Activated CD4-positive, alpha-beta memory T cell treated with anti-CD3 and anti-CD28 coated beads, Interleukin-2, amount 10 ng/mL, durations not matched to agents 7 days and 5 days (primary cell): ENCODE measurements at regions not wholly inside any gene's neighbourhood (a gene's known extent, or its start where the extent isn't known, plus 50 kb on each side); places are given as distances from the start of the nearest gene placed in this dataset.

Experiments
- CTCF ChIA-PET: fragments of 350-600 bp; sonication (Branson Sonifier 250); formaldehyde crosslinking; loops from one replicate; lab custom pipeline; 2021; ENCODE audit warnings: antibody characterized with exemption, inconsistent platforms; lab: Charles Lee
- POLR2A ChIA-PET: fragments of 350-600 bp; sonication (Branson Sonifier 250); formaldehyde crosslinking; loops from one replicate; lab custom pipeline; 2021; ENCODE audit warnings: antibody characterized with exemption; lab: Charles Lee
- DNase-seq: peaks from one replicate; pipeline ENCODE4 v3.0.0-alpha.2; 2020
- H3K27ac Mint-ChIP-seq: one replicate; pipeline ENCODE4 v1.8.0; 2021; ENCODE audit warnings: mild to moderate bottlenecking, mixed read lengths
- H3K27me3 Mint-ChIP-seq: one replicate; pipeline ENCODE4 v1.8.0; 2021; ENCODE audit warnings: mixed read lengths
- H3K36me3 Mint-ChIP-seq: one replicate; pipeline ENCODE4 v1.8.0; 2021; ENCODE audit warnings: low read depth, mixed read lengths
- H3K4me1 Mint-ChIP-seq: one replicate; pipeline ENCODE4 v1.8.0; 2021; ENCODE audit warnings: mixed read lengths
- H3K4me3 Mint-ChIP-seq: one replicate; pipeline ENCODE4 v1.8.0; 2021; ENCODE audit warnings: mild to moderate bottlenecking, mixed read lengths
- H3K9me3 Mint-ChIP-seq: one replicate; pipeline ENCODE4 v1.8.0; 2021; ENCODE audit warnings: mixed read lengths

DNA sequence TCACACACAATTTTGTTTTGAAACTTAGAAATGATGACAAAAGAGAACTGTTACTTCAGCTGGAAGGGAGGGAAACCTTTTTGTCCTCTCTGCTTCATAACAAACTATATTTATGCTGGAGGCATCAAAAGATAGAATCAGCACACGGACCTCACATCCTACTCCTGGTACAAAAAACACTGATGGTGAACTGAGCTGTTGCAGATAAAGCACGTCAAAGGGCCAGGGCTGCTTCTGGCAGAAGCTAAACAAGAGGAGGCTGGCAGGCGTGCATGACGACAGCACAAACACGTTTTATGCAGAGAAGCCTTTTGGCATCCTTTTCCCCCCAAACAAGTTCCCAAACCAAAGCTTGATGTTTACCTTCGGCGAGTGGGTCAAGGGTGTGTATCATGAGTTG lies 169.6 kb downstream of the SLC24A2 start:
- CTCF ChIA-PET, result no interaction called here
- Mint-ChIP-seq H3K36me3 (no peaks in the 10 kb centered on the region), H3K27me3 (peaks cover 20% of the 10 kb centered on the region), H3K4me1 (no peaks in the 10 kb centered on the region), H3K27ac (no peak overlapping the region), H3K4me3 (no peak overlapping the region), H3K9me3 (no peaks in the 10 kb centered on the region)
- no peak for DNase-seq
- POLR2A ChIA-PET, result no interaction called here

DNA sequence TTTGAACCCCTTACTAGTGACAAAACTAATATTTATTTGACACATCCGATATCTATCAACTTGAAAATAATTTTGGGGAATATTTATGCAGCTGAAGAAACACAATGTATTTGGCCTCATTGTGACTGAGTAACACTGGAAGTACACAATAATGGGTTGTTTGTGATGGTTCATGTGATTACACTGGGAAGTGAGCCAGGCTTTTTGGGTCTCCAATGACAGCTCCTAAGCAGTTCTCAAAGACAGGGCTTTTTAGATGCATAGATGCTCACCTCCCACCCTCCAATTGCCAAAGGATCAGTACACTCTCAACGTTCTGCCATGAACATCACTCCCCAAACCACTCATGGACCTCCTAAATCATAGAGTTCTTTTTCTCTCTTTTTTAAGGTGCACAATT lies 170.0 kb downstream of the SLC24A2 start:
- ChIA-PET CTCF (no interaction called here), POLR2A (no interaction called here)
- H3K4me1 Mint-ChIP-seq, result no peaks in the 10 kb centered on the region
- no peak overlapping the region for H3K27ac Mint-ChIP-seq
- H3K9me3 Mint-ChIP-seq, result no peaks in the 10 kb centered on the region
- H3K27me3 Mint-ChIP-seq, result peaks cover 20% of the 10 kb centered on the region
- no peak for DNase-seq
- H3K36me3 Mint-ChIP-seq, result no peaks in the 10 kb centered on the region
- no peak overlapping the region for H3K4me3 Mint-ChIP-seq

- ChIA-PET CTCF (no interaction called here), POLR2A (no interaction called here)
- Mint-ChIP-seq H3K4me1 (no peaks in the 10 kb centered on the region), H3K9me3 (no peaks in the 10 kb centered on the region), H3K27ac (no peak overlapping the region), H3K27me3 (peaks cover 22% of the 10 kb centered on the region), H3K36me3 (no peaks in the 10 kb centered on the region), H3K4me3 (no peak overlapping the region)
- no peak for DNase-seq
Measured at GRCh38 chr9:19615036-19615624, 173.7 kb downstream of the SLC24A2 start.

DNA sequence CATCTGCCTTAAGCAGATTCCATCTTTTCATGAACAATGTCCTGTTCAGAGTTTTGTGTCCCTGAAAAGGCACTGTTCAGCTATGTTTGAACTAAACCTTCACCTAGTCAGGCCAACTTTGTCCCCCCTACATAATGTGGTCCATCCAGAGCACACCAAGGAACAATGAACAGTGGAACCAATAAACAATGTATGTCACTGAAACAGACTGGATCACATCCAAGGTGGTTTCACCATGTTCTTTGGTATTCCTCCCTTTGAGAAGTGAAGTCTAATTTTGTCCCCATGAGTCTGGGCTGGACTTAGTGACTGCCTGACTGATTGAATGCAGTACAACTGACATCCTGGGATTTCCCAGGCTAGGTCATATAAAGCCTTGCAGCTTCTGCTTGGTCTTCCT lies 174.5 kb downstream of the SLC24A2 start:
- peaks cover 16% of the 10 kb centered on the region for H3K27me3 Mint-ChIP-seq
- DNase-seq, result no peak
- no peaks in the 10 kb centered on the region for H3K36me3 Mint-ChIP-seq
- no peak overlapping the region for H3K4me3 Mint-ChIP-seq
- POLR2A ChIA-PET, result no interaction called here
- CTCF ChIA-PET, result no interaction called here
- no peaks in the 10 kb centered on the region for H3K9me3 Mint-ChIP-seq
- no peak overlapping the region for H3K27ac Mint-ChIP-seq
- H3K4me1 Mint-ChIP-seq, result no peaks in the 10 kb centered on the region

GRCh38 chr9:19600538-19600937 lies 188.3 kb downstream of the SLC24A2 start:
- no peaks in the 10 kb centered on the region for H3K9me3 Mint-ChIP-seq
- no peaks in the 10 kb centered on the region for H3K36me3 Mint-ChIP-seq
- no peak overlapping the region for H3K27ac Mint-ChIP-seq
- no peak for DNase-seq
- CTCF ChIA-PET, result no interaction called here
- no peaks in the 10 kb centered on the region for H3K4me1 Mint-ChIP-seq
- peaks cover 7% of the 10 kb centered on the region for H3K27me3 Mint-ChIP-seq
- POLR2A ChIA-PET, result no interaction called here
- H3K4me3 Mint-ChIP-seq, result no peak overlapping the region

- Mint-ChIP-seq H3K4me1 (no peaks in the 10 kb centered on the region), H3K27me3 (peaks cover 14% of the 10 kb centered on the region), H3K9me3 (no peaks in the 10 kb centered on the region), H3K36me3 (no peaks in the 10 kb centered on the region), H3K4me3 (no peak overlapping the region), H3K27ac (no peak overlapping the region)
- DNase-seq, result no peak
- POLR2A ChIA-PET, result no interaction called here
- CTCF ChIA-PET, result no interaction called here
Measured at GRCh38 chr9:19598722-19599121, 189.9 kb downstream of the ACER2 start.

DNA sequence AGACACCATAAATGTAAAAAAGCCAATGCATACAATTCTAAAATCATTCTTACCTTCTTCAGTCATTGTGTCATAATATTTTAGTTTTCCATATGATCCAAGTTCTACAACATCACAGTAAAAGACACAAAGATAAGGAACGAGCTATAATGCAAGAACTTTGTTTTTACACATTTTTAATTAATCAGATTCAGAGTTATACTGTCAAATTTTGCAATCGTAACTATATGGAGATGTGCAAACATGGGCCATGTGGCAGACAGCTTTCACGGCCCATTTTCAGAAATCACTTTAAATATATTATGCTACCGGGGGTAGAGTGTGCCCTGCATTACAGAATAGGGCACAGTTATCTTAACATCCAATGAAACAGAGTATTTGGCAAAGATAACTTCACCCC lies 188.4 kb downstream of the ACER2 start:
- POLR2A ChIA-PET, result no interaction called here
- CTCF ChIA-PET, result interaction anchor here (0.6 kb wide), 1 partner anchor 14 kb away, joined by 3 read pairs; no protein-coding TSS in a partner anchor
- Mint-ChIP-seq H3K4me3 (no peak overlapping the region), H3K4me1 (no peaks in the 10 kb centered on the region), H3K9me3 (no peaks in the 10 kb centered on the region), H3K27ac (no peak overlapping the region), H3K36me3 (no peaks in the 10 kb centered on the region), H3K27me3 (peaks cover 13% of the 10 kb centered on the region)
- no peak for DNase-seq

- no peaks in the 10 kb centered on the region for H3K4me1 Mint-ChIP-seq
- no peak for DNase-seq
- H3K9me3 Mint-ChIP-seq, result no peaks in the 10 kb centered on the region
- no peak overlapping the region for H3K4me3 Mint-ChIP-seq
- H3K36me3 Mint-ChIP-seq, result no peaks in the 10 kb centered on the region
- CTCF ChIA-PET, result no interaction called here
- peaks cover 18% of the 10 kb centered on the region for H3K27me3 Mint-ChIP-seq
- POLR2A ChIA-PET, result no interaction called here
- H3K27ac Mint-ChIP-seq, result no peak overlapping the region
Measured at GRCh38 chr9:19595003-19595402, 186.2 kb downstream of the ACER2 start.

DNA sequence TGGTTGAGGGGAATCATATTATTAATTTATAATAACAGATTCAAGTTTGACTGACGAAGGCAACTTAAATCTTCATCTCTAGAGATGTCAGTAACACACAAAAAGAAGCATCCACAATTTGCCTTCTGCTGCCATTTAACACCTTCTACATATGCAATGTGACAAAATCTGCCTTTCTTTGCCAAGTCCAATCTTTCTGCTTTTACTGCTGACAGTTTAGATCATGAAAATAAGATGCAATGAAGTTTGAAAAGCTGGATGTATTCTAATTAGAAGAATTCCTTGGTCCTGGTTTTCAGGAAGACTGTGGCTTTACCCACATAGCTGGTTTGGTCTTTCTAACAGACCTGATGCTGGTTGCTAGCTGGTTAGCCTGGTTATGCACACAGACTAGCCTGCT lies 178.9 kb downstream of the ACER2 start:
- DNase-seq, result no peak
- peaks cover 6% of the 10 kb centered on the region for H3K27me3 Mint-ChIP-seq
- no peak overlapping the region for H3K27ac Mint-ChIP-seq

DNA sequence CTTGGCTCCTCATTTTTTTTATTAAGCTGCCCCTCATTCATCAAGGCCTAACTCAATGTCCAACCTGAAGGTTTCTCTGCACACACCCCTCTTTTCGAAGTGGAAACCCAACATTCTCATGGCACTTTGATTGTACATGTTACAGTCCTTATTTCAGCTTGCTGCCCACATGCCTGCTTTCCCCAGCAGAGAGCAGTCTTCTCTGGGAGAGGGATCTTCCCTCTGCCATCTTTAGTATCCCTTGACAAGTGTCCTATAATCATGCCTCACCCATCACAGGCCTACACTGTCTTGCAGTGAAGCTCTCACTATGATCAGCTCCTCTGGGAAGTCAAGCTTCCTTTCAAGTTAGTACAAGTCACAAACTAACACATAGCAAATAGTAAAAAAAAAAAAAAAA lies 175.1 kb downstream of the ACER2 start:
- Mint-ChIP-seq H3K4me1 (no peaks in the 10 kb centered on the region), H3K36me3 (no peaks in the 10 kb centered on the region), H3K27me3 (peaks cover 10% of the 10 kb centered on the region), H3K4me3 (no peak overlapping the region), H3K9me3 (no peaks in the 10 kb centered on the region), H3K27ac (no peak overlapping the region)
- no peak for DNase-seq
- ChIA-PET POLR2A (no interaction called here), CTCF (no interaction called here)

More for the DNA sequence above, 178.9 kb downstream of the ACER2 start:
- CTCF ChIA-PET, result no interaction called here
- Mint-ChIP-seq H3K4me1 (no peaks in the 10 kb centered on the region), H3K36me3 (no peaks in the 10 kb centered on the region), H3K4me3 (no peak overlapping the region), H3K9me3 (no peaks in the 10 kb centered on the region)
- POLR2A ChIA-PET, result no interaction called here

DNA sequence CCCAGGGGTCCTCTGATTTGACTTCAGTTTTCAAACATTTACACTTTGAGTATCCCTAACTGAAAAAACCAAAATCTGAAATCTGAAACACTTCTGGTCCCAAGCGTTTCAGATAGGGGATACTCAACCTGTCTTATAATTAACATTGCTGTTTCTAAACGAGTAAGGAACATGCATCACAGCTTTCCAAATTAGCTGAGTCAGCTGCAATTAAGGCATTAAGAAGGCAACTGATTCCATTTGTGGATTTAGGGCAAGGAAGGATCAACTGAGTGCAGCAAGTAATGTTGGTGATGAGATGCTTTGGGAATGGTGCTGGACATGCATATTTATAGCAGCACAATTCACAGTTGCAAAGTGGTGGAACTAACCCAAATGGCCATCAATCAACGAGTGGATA lies 168.6 kb downstream of the ACER2 start:
- no peaks in the 10 kb centered on the region for H3K4me1 Mint-ChIP-seq
- DNase-seq, result no peak
- peaks cover 19% of the 10 kb centered on the region for H3K27me3 Mint-ChIP-seq
- no peaks in the 10 kb centered on the region for H3K9me3 Mint-ChIP-seq
- H3K27ac Mint-ChIP-seq, result no peak overlapping the region
- no peak overlapping the region for H3K4me3 Mint-ChIP-seq
- H3K36me3 Mint-ChIP-seq, result no peaks in the 10 kb centered on the region
- POLR2A ChIA-PET, result no interaction called here
- CTCF ChIA-PET, result no interaction called here

- no peak for DNase-seq
- Mint-ChIP-seq H3K27me3 (peaks cover 6% of the 10 kb centered on the region), H3K4me3 (no peak overlapping the region), H3K9me3 (no peaks in the 10 kb centered on the region), H3K27ac (no peak overlapping the region), H3K4me1 (no peaks in the 10 kb centered on the region), H3K36me3 (no peaks in the 10 kb centered on the region)
- POLR2A ChIA-PET, result no interaction called here
- CTCF ChIA-PET, result no interaction called here
Measured at GRCh38 chr9:19568946-19569345, 160.1 kb downstream of the ACER2 start.

GRCh38 chr9:19564396-19565061 lies 155.7 kb downstream of the ACER2 start:
- POLR2A ChIA-PET, result no interaction called here

GRCh38 chr9:19555214-19555613 lies 146.4 kb downstream of the ACER2 start:
- POLR2A ChIA-PET, result no interaction called here
- no peak overlapping the region for H3K27ac Mint-ChIP-seq
- H3K4me1 Mint-ChIP-seq, result peaks cover 1% of the 10 kb centered on the region
- H3K36me3 Mint-ChIP-seq, result no peaks in the 10 kb centered on the region
- peaks cover 4% of the 10 kb centered on the region for H3K27me3 Mint-ChIP-seq
- DNase-seq, result no peak
- H3K9me3 Mint-ChIP-seq, result peaks cover 4% of the 10 kb centered on the region
- no peak overlapping the region for H3K4me3 Mint-ChIP-seq
- CTCF ChIA-PET, result no interaction called here

More at GRCh38 chr9:19564396-19565061, 155.7 kb downstream of the ACER2 start:
- Mint-ChIP-seq H3K27ac (no peak overlapping the region), H3K9me3 (no peaks in the 10 kb centered on the region), H3K4me3 (no peak overlapping the region), H3K27me3 (peaks cover 7% of the 10 kb centered on the region), H3K36me3 (no peaks in the 10 kb centered on the region), H3K4me1 (no peaks in the 10 kb centered on the region)
- DNase-seq, result no peak
- CTCF ChIA-PET, result no interaction called here
